ENCODE measurements at regions not wholly inside any gene's neighbourhood (a gene's known extent, or its start where the extent isn't known, plus 50 kb on each side); places are given as distances from the start of the nearest gene placed in this dataset.

DNA sequence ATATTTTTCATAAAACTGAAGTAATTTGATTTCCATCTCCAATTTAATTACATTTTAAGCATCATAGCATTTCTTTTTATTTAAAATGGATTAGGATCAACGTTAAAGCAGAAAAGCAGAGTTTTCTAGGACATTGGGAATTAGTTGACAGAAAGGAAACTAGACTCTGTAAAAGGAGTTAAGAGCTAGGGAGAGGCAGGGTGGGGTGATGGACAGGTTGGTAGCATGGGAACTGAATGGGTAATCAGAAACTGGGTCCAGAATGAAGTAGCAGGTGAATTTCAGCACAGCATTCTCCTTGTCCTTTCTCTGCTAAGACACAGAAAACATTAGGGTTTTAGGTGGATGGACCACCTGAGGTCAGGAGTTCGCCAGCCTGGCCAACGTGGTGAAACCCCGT lies 97.6 kb downstream of the ANAPC4 start:
- TF ChIP-seq, protein P1, sequence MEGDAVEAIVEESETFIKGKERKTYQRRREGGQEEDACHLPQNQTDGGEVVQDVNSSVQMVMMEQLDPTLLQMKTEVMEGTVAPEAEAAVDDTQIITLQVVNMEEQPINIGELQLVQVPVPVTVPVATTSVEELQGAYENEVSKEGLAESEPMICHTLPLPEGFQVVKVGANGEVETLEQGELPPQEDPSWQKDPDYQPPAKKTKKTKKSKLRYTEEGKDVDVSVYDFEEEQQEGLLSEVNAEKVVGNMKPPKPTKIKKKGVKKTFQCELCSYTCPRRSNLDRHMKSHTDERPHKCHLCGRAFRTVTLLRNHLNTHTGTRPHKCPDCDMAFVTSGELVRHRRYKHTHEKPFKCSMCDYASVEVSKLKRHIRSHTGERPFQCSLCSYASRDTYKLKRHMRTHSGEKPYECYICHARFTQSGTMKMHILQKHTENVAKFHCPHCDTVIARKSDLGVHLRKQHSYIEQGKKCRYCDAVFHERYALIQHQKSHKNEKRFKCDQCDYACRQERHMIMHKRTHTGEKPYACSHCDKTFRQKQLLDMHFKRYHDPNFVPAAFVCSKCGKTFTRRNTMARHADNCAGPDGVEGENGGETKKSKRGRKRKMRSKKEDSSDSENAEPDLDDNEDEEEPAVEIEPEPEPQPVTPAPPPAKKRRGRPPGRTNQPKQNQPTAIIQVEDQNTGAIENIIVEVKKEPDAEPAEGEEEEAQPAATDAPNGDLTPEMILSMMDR (conservative IDR thresholded peaks at IDR 0.05; ENCODE audit: low read depth in 2 of 2): no peak
- TF ChIP-seq POLR2AphosphoS5 (IDR thresholded peaks at IDR 0.05; ENCODE audit: low read depth): no peak
- TF ChIP-seq, protein P2, sequence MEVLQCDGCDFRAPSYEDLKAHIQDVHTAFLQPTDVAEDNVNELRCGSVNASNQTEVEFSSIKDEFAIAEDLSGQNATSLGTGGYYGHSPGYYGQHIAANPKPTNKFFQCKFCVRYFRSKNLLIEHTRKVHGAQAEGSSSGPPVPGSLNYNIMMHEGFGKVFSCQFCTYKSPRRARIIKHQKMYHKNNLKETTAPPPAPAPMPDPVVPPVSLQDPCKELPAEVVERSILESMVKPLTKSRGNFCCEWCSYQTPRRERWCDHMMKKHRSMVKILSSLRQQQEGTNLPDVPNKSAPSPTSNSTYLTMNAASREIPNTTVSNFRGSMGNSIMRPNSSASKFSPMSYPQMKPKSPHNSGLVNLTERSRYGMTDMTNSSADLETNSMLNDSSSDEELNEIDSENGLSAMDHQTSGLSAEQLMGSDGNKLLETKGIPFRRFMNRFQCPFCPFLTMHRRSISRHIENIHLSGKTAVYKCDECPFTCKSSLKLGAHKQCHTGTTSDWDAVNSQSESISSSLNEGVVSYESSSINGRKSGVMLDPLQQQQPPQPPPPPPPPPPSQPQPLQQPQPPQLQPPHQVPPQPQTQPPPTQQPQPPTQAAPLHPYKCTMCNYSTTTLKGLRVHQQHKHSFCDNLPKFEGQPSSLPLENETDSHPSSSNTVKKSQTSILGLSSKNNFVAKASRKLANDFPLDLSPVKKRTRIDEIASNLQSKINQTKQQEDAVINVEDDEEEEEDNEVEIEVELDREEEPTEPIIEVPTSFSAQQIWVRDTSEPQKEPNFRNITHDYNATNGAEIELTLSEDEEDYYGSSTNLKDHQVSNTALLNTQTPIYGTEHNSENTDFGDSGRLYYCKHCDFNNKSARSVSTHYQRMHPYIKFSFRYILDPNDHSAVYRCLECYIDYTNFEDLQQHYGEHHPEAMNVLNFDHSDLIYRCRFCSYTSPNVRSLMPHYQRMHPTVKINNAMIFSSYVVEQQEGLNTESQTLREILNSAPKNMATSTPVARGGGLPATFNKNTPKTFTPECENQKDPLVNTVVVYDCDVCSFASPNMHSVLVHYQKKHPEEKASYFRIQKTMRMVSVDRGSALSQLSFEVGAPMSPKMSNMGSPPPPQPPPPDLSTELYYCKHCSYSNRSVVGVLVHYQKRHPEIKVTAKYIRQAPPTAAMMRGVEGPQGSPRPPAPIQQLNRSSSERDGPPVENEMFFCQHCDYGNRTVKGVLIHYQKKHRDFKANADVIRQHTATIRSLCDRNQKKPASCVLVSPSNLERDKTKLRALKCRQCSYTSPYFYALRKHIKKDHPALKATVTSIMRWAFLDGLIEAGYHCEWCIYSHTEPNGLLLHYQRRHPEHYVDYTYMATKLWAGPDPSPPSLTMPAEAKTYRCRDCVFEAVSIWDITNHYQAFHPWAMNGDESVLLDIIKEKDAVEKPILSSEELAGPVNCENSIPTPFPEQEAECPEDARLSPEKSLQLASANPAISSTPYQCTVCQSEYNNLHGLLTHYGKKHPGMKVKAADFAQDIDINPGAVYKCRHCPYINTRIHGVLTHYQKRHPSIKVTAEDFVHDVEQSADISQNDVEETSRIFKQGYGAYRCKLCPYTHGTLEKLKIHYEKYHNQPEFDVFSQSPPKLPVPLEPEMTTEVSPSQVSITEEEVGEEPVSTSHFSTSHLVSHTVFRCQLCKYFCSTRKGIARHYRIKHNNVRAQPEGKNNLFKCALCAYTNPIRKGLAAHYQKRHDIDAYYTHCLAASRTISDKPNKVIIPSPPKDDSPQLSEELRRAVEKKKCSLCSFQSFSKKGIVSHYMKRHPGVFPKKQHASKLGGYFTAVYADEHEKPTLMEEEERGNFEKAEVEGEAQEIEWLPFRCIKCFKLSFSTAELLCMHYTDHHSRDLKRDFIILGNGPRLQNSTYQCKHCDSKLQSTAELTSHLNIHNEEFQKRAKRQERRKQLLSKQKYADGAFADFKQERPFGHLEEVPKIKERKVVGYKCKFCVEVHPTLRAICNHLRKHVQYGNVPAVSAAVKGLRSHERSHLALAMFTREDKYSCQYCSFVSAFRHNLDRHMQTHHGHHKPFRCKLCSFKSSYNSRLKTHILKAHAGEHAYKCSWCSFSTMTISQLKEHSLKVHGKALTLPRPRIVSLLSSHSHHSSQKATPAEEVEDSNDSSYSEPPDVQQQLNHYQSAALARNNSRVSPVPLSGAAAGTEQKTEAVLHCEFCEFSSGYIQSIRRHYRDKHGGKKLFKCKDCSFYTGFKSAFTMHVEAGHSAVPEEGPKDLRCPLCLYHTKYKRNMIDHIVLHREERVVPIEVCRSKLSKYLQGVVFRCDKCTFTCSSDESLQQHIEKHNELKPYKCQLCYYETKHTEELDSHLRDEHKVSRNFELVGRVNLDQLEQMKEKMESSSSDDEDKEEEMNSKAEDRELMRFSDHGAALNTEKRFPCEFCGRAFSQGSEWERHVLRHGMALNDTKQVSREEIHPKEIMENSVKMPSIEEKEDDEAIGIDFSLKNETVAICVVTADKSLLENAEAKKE (CRISPR knock-in tag; IDR thresholded peaks at IDR 0.05): no peak
- TF ChIP-seq EZH2 (IDR thresholded peaks at IDR 0.05; ENCODE audit: low read depth, unreplicated experiment): no peak
- TF ChIP-seq STAT1 (IDR thresholded peaks at IDR 0.05; ENCODE audit: unreplicated experiment): no peak
- no peak for TF ChIP-seq ZNF331 (CRISPR knock-in tag; IDR thresholded peaks at IDR 0.05; ENCODE audit: low read depth)
- no peak for TF ChIP-seq CREB1 (CRISPR knock-in tag; IDR thresholded peaks at IDR 0.05; ENCODE audit: low read depth)
- TF ChIP-seq EZH2phosphoT487 (IDR thresholded peaks at IDR 0.05; ENCODE audit: unreplicated experiment): no peak
- TF ChIP-seq, protein P3, sequence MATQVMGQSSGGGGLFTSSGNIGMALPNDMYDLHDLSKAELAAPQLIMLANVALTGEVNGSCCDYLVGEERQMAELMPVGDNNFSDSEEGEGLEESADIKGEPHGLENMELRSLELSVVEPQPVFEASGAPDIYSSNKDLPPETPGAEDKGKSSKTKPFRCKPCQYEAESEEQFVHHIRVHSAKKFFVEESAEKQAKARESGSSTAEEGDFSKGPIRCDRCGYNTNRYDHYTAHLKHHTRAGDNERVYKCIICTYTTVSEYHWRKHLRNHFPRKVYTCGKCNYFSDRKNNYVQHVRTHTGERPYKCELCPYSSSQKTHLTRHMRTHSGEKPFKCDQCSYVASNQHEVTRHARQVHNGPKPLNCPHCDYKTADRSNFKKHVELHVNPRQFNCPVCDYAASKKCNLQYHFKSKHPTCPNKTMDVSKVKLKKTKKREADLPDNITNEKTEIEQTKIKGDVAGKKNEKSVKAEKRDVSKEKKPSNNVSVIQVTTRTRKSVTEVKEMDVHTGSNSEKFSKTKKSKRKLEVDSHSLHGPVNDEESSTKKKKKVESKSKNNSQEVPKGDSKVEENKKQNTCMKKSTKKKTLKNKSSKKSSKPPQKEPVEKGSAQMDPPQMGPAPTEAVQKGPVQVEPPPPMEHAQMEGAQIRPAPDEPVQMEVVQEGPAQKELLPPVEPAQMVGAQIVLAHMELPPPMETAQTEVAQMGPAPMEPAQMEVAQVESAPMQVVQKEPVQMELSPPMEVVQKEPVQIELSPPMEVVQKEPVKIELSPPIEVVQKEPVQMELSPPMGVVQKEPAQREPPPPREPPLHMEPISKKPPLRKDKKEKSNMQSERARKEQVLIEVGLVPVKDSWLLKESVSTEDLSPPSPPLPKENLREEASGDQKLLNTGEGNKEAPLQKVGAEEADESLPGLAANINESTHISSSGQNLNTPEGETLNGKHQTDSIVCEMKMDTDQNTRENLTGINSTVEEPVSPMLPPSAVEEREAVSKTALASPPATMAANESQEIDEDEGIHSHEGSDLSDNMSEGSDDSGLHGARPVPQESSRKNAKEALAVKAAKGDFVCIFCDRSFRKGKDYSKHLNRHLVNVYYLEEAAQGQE (IDR thresholded peaks at IDR 0.05; ENCODE audit: unreplicated experiment): no peak
- TF ChIP-seq, protein P4, sequence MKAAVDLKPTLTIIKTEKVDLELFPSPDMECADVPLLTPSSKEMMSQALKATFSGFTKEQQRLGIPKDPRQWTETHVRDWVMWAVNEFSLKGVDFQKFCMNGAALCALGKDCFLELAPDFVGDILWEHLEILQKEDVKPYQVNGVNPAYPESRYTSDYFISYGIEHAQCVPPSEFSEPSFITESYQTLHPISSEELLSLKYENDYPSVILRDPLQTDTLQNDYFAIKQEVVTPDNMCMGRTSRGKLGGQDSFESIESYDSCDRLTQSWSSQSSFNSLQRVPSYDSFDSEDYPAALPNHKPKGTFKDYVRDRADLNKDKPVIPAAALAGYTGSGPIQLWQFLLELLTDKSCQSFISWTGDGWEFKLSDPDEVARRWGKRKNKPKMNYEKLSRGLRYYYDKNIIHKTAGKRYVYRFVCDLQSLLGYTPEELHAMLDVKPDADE (IDR thresholded peaks at IDR 0.05): no peak
